ENCODE measurements at regions not wholly inside any gene's neighbourhood (a gene's known extent, or its start where the extent isn't known, plus 50 kb on each side); places are given as distances from the start of the nearest gene placed in this dataset.

DNA sequence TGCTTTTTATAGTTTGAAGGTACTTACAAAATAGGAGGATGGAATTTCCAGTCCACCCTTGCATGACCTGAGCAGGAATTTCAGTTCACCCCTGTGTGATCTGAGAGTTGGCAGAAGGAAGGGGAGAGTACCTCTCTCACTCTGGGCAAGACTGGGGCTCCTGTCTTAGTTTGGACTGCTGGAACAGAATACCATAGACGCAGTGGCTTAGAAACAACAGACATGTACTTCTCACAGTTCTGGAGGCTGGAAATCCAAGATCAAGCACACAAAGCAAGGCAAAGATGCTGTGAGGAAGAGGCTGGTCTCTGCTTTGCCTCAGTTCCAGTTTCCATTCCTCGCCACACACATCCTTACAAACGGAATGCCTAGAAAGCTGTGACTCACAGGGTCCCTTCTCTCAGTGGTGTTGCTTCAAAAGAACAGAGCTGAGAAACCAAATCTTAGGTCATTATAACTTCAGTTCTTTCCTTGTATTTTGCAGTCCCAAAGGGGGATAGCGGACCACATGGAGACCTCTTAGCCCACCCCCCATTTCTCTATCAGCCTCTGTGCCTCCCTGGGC lies 108.8 kb upstream of the HAAO start:
- TF ChIP-seq, protein P1, sequence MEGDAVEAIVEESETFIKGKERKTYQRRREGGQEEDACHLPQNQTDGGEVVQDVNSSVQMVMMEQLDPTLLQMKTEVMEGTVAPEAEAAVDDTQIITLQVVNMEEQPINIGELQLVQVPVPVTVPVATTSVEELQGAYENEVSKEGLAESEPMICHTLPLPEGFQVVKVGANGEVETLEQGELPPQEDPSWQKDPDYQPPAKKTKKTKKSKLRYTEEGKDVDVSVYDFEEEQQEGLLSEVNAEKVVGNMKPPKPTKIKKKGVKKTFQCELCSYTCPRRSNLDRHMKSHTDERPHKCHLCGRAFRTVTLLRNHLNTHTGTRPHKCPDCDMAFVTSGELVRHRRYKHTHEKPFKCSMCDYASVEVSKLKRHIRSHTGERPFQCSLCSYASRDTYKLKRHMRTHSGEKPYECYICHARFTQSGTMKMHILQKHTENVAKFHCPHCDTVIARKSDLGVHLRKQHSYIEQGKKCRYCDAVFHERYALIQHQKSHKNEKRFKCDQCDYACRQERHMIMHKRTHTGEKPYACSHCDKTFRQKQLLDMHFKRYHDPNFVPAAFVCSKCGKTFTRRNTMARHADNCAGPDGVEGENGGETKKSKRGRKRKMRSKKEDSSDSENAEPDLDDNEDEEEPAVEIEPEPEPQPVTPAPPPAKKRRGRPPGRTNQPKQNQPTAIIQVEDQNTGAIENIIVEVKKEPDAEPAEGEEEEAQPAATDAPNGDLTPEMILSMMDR (IDR thresholded peaks at IDR 0.05), result no peak

DNA sequence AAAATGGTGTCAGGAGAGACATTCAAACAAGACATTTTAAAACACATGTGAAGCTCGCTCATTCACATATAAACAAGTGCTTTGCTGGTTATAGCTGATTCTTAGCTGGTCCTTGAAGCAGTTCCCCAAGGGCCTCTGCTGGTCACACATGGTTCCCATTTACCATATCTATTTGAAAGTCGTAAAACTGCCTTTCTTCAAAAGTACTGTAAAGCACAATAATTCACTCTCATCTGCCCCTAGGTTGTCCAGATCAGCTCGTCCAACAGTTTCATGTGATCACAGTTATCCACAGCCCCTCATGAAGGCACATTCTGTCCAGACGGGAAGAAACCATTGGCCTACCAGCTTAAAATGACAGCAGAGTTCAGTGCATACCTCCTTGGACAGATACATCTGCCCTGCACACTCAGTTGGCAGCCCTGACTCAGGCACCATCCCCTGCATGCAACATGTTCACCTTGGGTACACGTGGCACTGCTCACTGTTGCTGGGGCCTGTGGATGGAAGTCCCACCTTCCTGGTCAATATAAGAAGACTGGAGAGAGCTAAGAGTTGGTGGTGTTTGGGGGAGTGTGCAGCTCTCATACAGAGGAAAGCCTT lies 108.0 kb upstream of the HAAO start:
- TF ChIP-seq, protein P1 (IDR thresholded peaks at IDR 0.05), result no peak

DNA sequence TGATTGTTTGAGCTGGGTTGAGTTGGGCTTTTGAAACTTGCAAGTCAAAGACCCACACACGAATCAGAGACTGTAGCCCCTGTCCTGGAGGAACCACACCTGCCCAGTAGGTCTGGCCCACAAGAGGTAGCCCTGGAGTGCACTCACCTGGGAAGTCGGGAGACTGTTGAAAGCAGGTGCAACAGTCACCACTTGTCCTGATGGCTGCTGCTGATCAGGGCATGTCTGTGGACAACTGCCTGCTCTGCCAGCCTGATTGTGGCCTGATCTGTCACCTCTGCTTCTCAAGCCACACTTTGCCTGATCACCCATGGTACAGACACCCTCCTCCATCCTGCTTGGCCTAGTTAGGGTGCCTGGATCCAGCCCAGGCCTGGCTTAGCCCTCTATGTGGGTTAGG lies 105.0 kb upstream of the HAAO start:
- TF ChIP-seq, protein P1 (IDR thresholded peaks at IDR 0.05), result no peak

DNA sequence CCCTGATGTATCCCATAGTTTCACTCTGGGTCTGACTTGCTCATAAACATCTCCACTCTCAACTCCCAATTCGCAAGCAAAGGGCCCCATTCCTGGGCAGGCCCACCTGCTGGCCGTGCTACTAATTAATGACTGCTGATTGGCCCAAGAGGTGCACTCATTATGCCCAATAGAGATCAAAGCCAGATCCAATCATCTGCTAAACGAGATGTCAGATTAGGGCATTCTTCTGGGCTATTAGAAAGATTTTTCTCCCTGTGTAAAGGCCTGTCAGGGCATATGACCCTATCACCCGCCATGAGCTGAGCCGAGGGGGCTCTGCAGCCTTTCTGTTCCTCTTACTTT lies 103.4 kb upstream of the HAAO start:
- TF ChIP-seq, protein P1 (IDR thresholded peaks at IDR 0.05), result no peak

DNA sequence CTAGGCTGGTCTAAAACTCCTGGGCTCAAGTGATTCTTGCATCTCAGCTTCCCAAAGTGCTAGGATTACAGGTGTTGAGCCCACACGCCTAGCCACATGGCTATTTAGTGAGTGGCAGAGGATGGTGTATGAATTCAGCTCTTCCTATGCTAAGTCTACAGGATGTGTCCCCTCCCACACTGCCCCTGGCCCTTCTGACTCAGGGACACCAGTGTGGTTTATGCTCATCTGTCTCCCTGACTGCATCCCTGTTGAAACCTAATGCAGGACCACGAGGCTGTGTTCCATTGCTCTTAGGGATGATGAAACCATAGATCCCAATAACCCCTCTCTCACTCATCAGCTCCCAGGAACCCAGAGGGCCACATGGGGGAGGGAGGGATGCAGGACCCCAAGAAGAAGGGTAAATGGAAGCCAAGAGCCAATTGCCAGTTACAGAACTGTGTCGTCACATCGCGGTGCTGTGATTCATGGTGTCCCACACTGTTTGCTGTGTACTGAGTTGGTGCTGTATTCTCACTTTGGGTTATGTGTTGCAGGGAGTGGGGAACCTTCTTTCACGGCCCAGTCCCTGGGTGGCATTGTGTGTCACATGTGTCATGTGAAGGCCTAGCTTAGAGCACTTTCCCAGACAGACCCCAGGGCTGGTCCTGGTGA lies 102.9 kb upstream of the HAAO start:
- TF ChIP-seq, protein P1 (IDR thresholded peaks at IDR 0.05), result no peak

DNA sequence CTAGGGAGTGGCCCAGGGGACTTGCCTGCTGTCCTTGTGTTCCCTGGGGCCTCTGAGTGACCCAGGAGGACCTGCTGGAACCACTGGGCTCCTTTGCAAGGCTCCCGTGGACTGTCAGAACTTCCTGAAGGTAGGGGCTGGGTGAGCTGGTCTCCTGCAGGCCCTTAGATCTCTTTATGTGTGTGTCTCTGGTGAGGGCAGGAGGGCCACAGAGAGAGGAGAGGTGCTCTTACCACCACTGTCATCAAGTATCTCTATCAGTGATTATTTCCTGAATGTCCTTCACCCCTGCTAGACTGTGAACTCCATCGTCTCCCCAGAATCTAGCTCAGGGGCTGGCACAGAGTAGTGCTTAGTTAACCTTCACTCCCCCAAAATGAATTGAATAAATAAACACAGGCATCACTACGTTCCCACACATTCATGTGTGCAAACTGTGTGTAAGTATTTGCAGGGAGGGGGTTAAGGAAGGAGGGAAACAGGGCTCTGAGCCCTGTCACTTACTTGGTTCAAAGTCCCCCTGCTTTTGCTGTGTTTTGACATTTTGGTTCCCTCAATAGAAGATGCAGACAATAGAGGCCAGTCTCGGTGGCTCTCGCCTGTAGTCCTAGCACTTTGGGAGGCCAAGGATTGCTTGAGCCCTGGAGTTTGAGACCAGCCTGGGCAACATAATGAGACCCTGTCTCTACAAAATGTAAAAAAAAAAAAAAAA lies 100.8 kb upstream of the HAAO start:
- TF ChIP-seq, protein P1 (IDR thresholded peaks at IDR 0.05), result no peak

DNA sequence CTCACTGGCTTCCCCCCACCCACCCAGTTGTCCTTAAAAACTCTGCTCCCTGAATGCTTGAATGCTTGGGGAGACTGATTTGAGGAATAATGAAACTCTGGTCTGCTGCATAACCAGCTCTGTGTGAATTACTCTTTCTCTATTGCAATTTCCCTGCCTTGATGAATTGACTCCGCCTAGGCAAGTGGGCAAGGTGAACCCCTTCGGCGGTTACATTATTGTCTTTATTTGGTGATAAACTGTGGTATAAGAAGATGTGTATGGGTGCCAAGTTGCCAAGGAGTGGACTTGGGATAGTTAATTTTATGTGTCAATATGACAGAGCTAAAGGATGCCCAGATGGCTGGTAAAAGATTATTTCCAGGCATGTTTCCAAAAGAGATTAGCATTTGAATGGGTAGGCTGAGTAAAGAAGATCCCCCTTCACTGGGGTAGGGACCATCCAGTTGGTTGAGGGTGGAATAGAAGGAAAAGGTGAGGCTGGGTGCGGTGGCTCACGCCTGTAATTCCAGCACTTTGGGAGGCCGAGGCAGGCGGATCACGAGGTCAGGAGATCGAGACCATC lies 98.5 kb upstream of the HAAO start:
- TF ChIP-seq, protein P1 (IDR thresholded peaks at IDR 0.05), result no peak

All from LNCAP (cell line).